Cerebellar nuclear complex (tissue), 1 donor: ENCODE measurements at regions not wholly inside any gene's neighbourhood (a gene's known extent, or its start where the extent isn't known, plus 50 kb on each side); places are given as distances from the start of the nearest gene placed in this dataset.
"Not testable (repeated sequence)": the region's sequence is repeated elsewhere in the genome, so short reads cannot be mapped to it uniquely, and the experiment has no call there.

Experiments used
- DNase-seq, 2 experiments: peaks; one replicate each; lab custom pipeline; 2025; lab: John Stamatoyannopoulos, UW

GRCh38 chr10:120204877-120205276, 252.2 kb upstream of the PLPP4 start:
- no peak for DNase-seq

DNA sequence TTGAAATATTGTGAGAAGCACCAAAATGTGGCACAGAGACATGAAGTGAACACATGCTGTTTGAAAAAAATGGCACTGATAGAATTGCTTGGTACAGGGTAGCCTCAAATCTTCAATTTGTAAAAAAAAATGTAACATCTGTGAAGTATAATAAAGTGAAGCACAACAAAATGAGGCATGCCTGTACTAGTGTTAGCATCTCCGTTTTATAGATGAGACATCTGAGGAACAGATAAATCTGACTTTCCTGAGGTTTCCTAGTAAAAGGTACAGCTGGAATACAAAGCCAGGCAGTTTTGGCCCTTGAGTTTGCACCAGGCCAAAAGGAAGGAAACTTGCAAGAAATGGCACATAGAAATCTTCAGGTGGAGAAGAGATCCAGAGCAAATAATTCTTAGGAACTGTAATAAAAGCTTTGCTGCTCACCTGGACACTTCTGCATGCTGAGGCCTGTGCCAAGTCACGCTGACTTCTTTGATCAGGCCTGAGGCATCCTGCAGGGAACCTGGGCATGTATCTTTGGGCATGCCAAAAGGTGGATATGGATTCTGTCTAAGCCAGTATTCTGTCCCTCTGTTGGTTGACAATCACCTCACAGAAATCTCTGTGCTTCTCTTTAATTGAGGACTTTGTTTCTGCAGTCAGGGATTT, 251.5 kb upstream of the PLPP4 start:
- no peak for DNase-seq

DNA sequence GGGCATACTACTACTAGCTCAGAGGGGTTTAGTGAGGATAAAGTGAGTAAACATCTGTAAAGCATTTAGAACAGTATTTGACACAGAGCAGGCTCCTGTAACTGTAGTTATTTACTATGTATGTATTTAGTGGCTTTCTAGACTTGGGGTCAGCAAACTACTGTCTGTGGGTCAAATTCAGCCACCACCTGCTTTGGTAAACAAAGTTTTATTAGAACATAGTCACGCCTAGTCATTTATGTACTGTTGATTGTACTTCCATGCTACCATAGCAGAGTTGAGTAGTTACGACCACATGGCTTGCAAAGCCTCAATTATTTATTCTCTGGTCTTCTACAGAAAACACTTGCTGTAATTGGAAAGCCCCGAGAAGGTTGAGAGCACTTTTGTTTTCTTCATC, 248.5 kb upstream of the PLPP4 start:
- DNase-seq: no peak

- DNase-seq: no peak
Observed at GRCh38 chr10:120209124-120209762, 247.8 kb upstream of the PLPP4 start.

DNA sequence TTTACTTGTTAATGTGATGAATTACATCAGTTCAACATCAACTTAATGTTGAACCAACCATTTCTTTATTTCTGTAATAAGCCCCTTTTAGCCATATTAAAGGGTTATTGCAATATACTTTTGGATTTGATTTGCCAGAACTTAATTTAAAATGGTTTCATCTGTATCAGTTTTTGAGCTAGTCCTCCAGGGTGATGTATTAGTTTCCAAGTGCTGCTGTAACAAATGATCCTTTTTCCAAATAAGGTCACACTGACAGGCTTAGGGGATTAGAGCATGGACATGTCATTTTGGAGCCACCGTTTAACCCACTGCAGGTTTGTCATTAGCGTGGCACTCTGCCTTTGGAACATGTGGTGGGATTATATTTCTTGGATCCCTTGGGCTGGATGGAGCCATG, 244.8 kb upstream of the PLPP4 start:
- DNase-seq: no peak

GRCh38 chr10:120213283-120213682, 243.7 kb upstream of the PLPP4 start:
- DNase-seq: not testable (repeated sequence)

- no peak for DNase-seq
Observed at GRCh38 chr10:120217736-120218135, 239.3 kb upstream of the PLPP4 start.

- DNase-seq: no peak
Observed at GRCh38 chr10:120221873-120222485, 235.0 kb upstream of the PLPP4 start.

DNA sequence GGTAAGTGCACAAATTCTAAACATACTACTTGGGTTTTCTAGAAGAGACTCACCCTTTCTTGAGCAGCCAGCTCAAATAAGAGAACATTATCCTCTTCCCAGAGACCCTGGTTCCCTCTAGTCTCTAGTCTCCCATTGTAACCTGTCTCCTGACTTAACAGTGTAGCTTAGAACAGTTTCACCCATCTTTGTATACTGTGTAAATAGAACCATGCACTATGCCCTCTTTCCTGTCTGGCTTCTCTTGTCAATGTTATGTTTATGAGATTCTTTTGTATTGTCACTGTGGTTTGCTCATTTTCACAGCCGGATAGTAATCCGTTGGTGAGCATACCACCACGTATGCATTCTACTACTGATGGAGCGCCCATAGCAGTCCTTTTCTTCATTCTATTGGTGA, 227.4 kb upstream of the PLPP4 start:
- DNase-seq: no peak

DNA sequence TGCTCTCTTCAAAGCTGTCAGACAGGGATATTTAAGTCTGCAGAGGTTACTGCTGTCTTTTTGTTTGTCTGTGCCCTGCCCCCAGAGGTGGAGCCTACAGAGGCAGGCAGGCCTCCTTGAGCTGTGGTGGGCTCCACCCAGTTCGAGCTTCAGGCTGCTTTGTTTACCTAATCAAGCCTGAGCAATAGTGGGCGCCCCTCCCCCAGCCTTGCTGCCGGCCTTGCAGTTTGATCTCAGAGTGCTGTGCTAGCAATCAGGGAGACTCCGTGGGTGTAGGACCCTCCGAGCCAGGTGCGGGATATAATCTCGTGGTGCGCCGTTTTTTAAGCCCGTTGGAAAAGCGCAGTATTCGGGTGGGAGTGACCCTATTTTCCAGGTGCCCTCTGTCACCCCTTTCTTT, 217.3 kb upstream of the PLPP4 start:
- DNase-seq: not testable (repeated sequence)

DNA sequence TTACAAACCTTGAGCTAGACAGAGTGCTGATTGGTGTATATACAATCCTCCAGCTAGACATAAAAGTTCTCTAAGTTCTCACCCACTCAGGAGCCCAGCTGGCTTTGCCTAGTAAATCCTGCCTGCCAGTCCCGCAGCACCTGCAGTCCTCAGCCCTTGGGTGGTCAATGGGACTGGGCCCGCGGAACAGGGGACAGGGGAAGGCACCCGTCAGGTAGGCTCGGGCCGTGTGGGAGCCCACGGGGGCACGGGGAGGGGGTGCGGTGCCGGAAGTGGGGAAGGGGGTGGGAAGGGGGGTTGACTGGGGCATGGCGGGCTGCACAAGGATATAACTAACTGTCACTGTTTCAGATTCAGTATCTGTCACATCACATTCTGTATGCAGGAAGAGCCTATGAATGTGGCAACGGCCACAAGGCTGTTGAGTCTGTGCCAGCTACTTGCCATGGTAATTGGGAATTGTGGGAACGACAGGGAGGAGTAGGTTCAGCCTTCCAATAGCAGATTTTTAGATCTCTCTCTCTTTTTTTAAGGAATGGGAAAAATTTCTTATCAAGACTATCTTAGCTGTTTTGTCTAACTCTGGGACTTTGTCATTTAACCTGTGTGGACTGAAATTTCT, 205.1 kb upstream of the PLPP4 start:
- DNase-seq: no peak

DNA sequence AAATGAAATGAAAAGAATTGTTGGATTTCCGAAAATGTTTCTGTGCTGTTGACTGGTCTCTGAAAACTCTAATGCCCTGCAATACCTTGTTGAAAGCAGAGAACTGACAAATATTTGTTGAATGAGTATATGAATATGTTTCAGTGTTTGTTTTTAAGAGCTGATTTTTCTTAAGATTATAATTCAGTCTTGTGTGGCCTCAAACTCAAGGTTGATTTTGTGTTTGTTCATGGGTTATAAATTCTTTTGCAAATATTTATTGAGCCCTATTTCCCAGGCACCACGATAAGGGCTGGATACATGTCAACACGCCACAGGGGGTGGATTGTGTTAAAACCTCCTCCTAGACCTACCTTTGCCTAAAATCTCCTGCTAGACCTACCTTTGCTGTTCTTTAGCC, 203.9 kb upstream of the PLPP4 start:
- DNase-seq: no peak

GRCh38 chr10:120260456-120260855, 196.6 kb upstream of the PLPP4 start:
- peak in 1 of 2 experiments; percentile 14 for DNase-seq

- DNase-seq: no peak
Observed at GRCh38 chr10:120262857-120263547, 194.0 kb upstream of the PLPP4 start.

- peak in 1 of 2 experiments; percentile 15 for DNase-seq
Observed at GRCh38 chr10:120266022-120266421, 191.0 kb upstream of the PLPP4 start.

- no peak for DNase-seq
Observed at GRCh38 chr10:120270906-120271305, 186.1 kb upstream of the PLPP4 start.

DNA sequence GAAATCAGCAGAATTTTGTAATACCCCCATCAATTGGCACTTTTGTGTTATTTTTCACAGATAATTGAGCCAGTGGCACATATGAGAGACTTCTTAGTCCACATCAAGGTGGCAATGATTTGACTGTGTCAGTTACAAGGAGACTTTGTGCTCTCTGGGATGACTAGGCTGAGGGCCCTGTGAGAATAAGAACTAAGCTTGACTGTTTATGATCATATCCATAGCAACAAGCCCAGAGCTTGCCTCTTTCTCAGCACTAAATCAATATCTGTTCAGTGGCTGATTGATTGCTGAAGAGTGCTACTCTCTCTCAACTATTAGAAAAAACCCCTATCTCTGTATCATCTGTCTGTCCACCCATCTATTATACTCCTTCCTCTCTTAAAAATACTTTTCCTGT, 185.3 kb upstream of the PLPP4 start:
- no peak for DNase-seq

DNA sequence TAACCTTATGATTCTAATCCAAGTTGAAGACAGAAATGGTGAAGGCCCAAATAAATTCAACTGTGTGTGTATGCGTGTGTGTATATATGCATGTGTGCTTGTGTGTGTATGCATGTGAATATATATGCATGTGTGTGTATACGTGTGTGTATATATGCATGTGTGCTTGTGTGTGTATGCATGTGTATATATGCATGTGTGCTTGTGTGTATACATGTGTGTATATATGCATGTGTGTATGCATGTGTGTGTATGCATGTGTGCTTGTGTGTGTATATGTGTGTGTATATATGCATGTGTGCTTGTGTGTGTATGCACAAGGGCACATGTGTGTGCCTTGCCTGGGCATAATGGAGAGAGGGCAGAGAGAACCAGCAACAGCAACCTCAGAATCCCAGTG, 184.7 kb upstream of the PLPP4 start:
- DNase-seq: no peak

DNA sequence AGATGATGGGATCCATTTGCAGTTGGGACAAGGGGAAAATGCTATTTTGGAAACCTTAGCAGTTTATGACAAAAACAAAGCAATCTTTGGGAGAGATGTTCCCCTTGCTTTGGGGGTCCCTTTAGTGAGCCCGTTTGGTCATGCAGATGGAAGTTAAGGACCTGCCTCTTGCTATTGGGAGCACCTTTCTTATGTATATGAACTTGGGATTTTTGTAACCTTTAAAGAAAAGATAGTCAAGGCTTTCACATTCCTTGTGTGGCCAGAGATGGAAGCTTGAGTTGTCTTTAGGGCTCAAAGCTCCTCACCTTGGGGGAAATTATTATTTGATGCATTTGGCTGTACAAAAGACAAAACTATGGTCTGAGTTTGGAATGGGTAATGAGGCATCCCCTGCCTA, 179.0 kb upstream of the PLPP4 start:
- no peak for DNase-seq

- DNase-seq: no peak
Observed at GRCh38 chr10:120279196-120279595, 177.8 kb upstream of the PLPP4 start.

- no peak for DNase-seq
Observed at GRCh38 chr10:120282421-120282820, 174.6 kb upstream of the PLPP4 start.

DNA sequence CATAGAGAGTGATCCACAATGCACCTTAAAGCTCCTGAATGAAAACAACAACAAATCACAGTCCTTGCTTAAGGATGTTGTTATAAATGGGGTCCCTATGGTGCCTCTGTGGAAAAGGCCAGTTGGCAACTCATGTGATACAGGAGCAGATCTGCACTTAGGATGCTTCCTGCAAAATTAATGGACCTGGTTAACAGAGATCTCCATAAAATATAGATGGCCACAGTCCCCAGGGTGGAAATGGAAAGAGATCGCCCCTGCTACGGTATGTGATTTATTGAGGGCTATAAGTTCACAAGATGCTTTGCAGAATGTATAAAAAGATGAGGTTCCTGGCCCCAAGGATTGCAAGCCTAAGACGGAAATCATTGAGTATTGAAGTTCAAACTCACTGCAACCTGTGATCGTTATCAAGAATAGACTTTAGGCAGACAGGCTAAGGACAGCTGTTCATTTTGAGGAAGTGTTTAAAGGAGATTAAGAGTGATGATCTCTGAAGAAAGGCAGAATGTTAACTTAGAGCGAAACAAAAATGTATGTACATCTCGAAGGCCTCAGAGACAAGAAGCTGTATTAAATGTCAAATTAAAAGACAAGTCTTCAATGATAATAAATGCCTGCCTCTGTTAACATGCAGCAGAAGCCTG, 174.1 kb upstream of the PLPP4 start:
- DNase-seq: no peak
